Adrenal gland (tissue), 5 donors: ENCODE measurements at regions not wholly inside any gene's neighbourhood (a gene's known extent, or its start where the extent isn't known, plus 50 kb on each side); places are given as distances from the start of the nearest gene placed in this dataset.
"Not testable (repeated sequence)": the region's sequence is repeated elsewhere in the genome, so short reads cannot be mapped to it uniquely, and the experiment has no call there.

Experiments used
- CTCF ChIP-seq, 6 experiments: fragments of 450-650 bp in 4 of 6; fragments of 200-600 bp in 2 of 6; sonication (generic) in 1 of 6; IDR thresholded peaks; 1 replicate in 5 of 6; 2 replicates in 1 of 6; pipeline versions ENCODE4 v1.5.1 to v1.8.0; 2016 to 2021; ENCODE audit warnings: antibody characterized with exemption in 6 of 6, mild to moderate bottlenecking in 2 of 6, moderate library complexity in 1 of 6
- POLR2A ChIP-seq, 2 donors: fragments of 450-650 bp; IDR thresholded peaks; one replicate each; pipeline ENCODE4 v1.6.1; 2017; ENCODE audit warnings: antibody characterized with exemption in 2 of 2, mild to moderate bottlenecking in 2 of 2, moderate library complexity in 1 of 2
- donor health status: DM: no; HTN: no; CAD: no.

GRCh38 chr1:224040006-224040405, 73.9 kb upstream of the FBXO28 start:
- not testable (repeated sequence) for TF ChIP-seq POLR2A, CTCF (IDR thresholded peaks at IDR 0.05)
